H54 (cell line): ENCODE measurements at regions not wholly inside any gene's neighbourhood (a gene's known extent, or its start where the extent isn't known, plus 50 kb on each side); places are given as distances from the start of the nearest gene placed in this dataset.

Source experiments
- DNase-seq: peaks from one replicate; pipeline ENCODE4 v3.0.0; 2011; ENCODE audit warnings: low spot score, mixed read lengths; ENCODE audit not compliant: insufficient read length
- FAIRE-seq: peaks from 3 replicates; lab custom pipeline; 2011; peaks lifted over from hg19 to GRCh38; lab: Jason Lieb, UNC
- POLR2A ChIP-seq: IDR thresholded peaks from 2 replicates; pipeline ENCODE4 v1.6.1; 2011; ENCODE audit warnings: low read depth, mild to moderate bottlenecking, low read length

GRCh38 chr15:69505956-69506556 is 53.4 kb downstream of the RPLP1 start:
- DNase-seq (no peak), FAIRE-seq (no peak)
- TF ChIP-seq POLR2A: no peak

- DNase-seq (no peak), FAIRE-seq (no peak)
- no peak for TF ChIP-seq POLR2A
These were observed 56.0 kb downstream of the RPLP1 start for GRCh38 chr15:69508659-69509058.

GRCh38 chr15:69509131-69509530 is 56.5 kb downstream of the RPLP1 start:
- FAIRE-seq (no peak), DNase-seq (no peak)
- TF ChIP-seq POLR2A: no peak

GRCh38 chr15:69510556-69510955 is 57.9 kb downstream of the RPLP1 start:
- TF ChIP-seq POLR2A: no peak

GRCh38 chr15:69511015-69511414 is 58.4 kb downstream of the RPLP1 start:
- TF ChIP-seq POLR2A: no peak
- DNase-seq (no peak), FAIRE-seq (no peak)

More at GRCh38 chr15:69510556-69510955, 57.9 kb downstream of the RPLP1 start:
- FAIRE-seq (no peak), DNase-seq (no peak)

GRCh38 chr15:69511716-69512340 is 59.2 kb downstream of the RPLP1 start:
- DNase-seq (no peak), FAIRE-seq (no peak)
- no peak for TF ChIP-seq POLR2A

GRCh38 chr15:69513450-69513960 is 60.9 kb downstream of the RPLP1 start:
- DNase-seq (no peak), FAIRE-seq (no peak)
- TF ChIP-seq POLR2A: no peak

- no peak for TF ChIP-seq POLR2A
- no peak for DNase-seq
- FAIRE-seq: no peak
These were observed 61.4 kb downstream of the RPLP1 start for GRCh38 chr15:69513986-69514385.

GRCh38 chr15:69515508-69515907 is 62.9 kb downstream of the RPLP1 start:
- no peak for TF ChIP-seq POLR2A
- DNase-seq (no peak), FAIRE-seq (no peak)

- no peak for TF ChIP-seq POLR2A
- FAIRE-seq: no peak
- no peak for DNase-seq
These were observed 63.3 kb downstream of the RPLP1 start for GRCh38 chr15:69515926-69516325.

GRCh38 chr15:69517052-69517451 is 64.4 kb downstream of the RPLP1 start:
- no peak for FAIRE-seq
- TF ChIP-seq POLR2A: no peak
- no peak for DNase-seq

GRCh38 chr15:69518806-69519205 is 66.2 kb downstream of the RPLP1 start:
- DNase-seq (no peak), FAIRE-seq (no peak)
- TF ChIP-seq POLR2A: no peak

- FAIRE-seq (no peak), DNase-seq (no peak)
These were observed 67.4 kb downstream of the RPLP1 start for GRCh38 chr15:69520067-69520466.

GRCh38 chr15:69522361-69522760 is 69.7 kb downstream of the RPLP1 start:
- FAIRE-seq (no peak), DNase-seq (no peak)
- TF ChIP-seq POLR2A: no peak

More at GRCh38 chr15:69520067-69520466, 67.4 kb downstream of the RPLP1 start:
- TF ChIP-seq POLR2A: no peak
